Activated CD4-positive, alpha-beta memory T cell treated with anti-CD3 and anti-CD28 coated beads for 36 hours (primary cell): ENCODE measurements at regions not wholly inside any gene's neighbourhood (a gene's known extent, or its start where the extent isn't known, plus 50 kb on each side); places are given as distances from the start of the nearest gene placed in this dataset.
"Not testable (repeated sequence)": the region's sequence is repeated elsewhere in the genome, so short reads cannot be mapped to it uniquely, and the experiment has no call there.

Experiments used
- CTCF ChIA-PET: fragments of 350-600 bp; sonication (Branson Sonifier 250); formaldehyde crosslinking; loops from one replicate; lab custom pipeline; 2021; ENCODE audit warnings: antibody characterized with exemption, inconsistent platforms; lab: Charles Lee
- POLR2A ChIA-PET: fragments of 350-600 bp; sonication (Branson Sonifier 250); formaldehyde crosslinking; loops from one replicate; lab custom pipeline; 2021; ENCODE audit warnings: antibody characterized with exemption; lab: Charles Lee
- DNase-seq: peaks from one replicate; pipeline ENCODE4 v3.0.0-alpha.2; 2020
- H3K27ac Mint-ChIP-seq: one replicate; pipeline ENCODE4 v1.8.0; 2021; ENCODE audit warnings: mixed read lengths
- H3K27me3 Mint-ChIP-seq: one replicate; pipeline ENCODE4 v1.8.0; 2021; ENCODE audit warnings: mixed read lengths
- H3K36me3 Mint-ChIP-seq: one replicate; pipeline ENCODE4 v1.8.0; 2021; ENCODE audit warnings: mixed read lengths
- H3K4me1 Mint-ChIP-seq: one replicate; pipeline ENCODE4 v1.8.0; 2021; ENCODE audit warnings: low read depth, mixed read lengths
- H3K4me3 Mint-ChIP-seq: one replicate; pipeline ENCODE4 v1.8.0; 2021; ENCODE audit warnings: mild to moderate bottlenecking, mixed read lengths
- H3K9me3 Mint-ChIP-seq: one replicate; pipeline ENCODE4 v1.8.0; 2021; ENCODE audit warnings: mixed read lengths
- intact Hi-C: fragments of 100-400 bp; cut with micrococcal nuclease; formaldehyde crosslinking; loops from one replicate; pipeline ENCODE4 v1.15.1; 2023

- no peaks in the 10 kb centered on the region for H3K36me3 Mint-ChIP-seq
- CTCF ChIA-PET = no interaction called here
- H3K27ac Mint-ChIP-seq = no peak overlapping the region
- H3K4me3 Mint-ChIP-seq = no peak overlapping the region
- no peak for DNase-seq
- intact Hi-C loops = no loop called here
- no peaks in the 10 kb centered on the region for H3K27me3 Mint-ChIP-seq
- POLR2A ChIA-PET = no interaction called here
- peaks cover 4% of the 10 kb centered on the region for H3K9me3 Mint-ChIP-seq
- H3K4me1 Mint-ChIP-seq = peaks cover 4% of the 10 kb centered on the region
Measured at GRCh38 chr13:65265988-65266387, 1964.1 kb downstream of the PCDH9 start.

GRCh38 chr13:65264066-65264465, 1966.1 kb downstream of the PCDH9 start:
- H3K4me3 Mint-ChIP-seq = no peak overlapping the region
- CTCF ChIA-PET = no interaction called here
- no peak overlapping the region for H3K27ac Mint-ChIP-seq

GRCh38 chr13:65260946-65261891, 1968.9 kb downstream of the PCDH9 start:
- H3K4me3 Mint-ChIP-seq = no peak overlapping the region
- DNase-seq = no peak
- CTCF ChIA-PET = no interaction called here
- no peaks in the 10 kb centered on the region for H3K36me3 Mint-ChIP-seq
- H3K9me3 Mint-ChIP-seq = peaks cover 4% of the 10 kb centered on the region
- POLR2A ChIA-PET = no interaction called here
- no peaks in the 10 kb centered on the region for H3K27me3 Mint-ChIP-seq
- H3K27ac Mint-ChIP-seq = no peak overlapping the region
- intact Hi-C loops = no loop called here
- H3K4me1 Mint-ChIP-seq = peaks cover 5% of the 10 kb centered on the region

More at GRCh38 chr13:65264066-65264465, 1966.1 kb downstream of the PCDH9 start:
- POLR2A ChIA-PET = no interaction called here
- peaks cover 4% of the 10 kb centered on the region for H3K9me3 Mint-ChIP-seq
- DNase-seq = no peak
- H3K4me1 Mint-ChIP-seq = peaks cover 5% of the 10 kb centered on the region
- no peaks in the 10 kb centered on the region for H3K27me3 Mint-ChIP-seq
- intact Hi-C loops = no loop called here
- no peaks in the 10 kb centered on the region for H3K36me3 Mint-ChIP-seq

- intact Hi-C loops = no loop called here
- H3K27me3 Mint-ChIP-seq = no peaks in the 10 kb centered on the region
- DNase-seq = no peak
- no peak overlapping the region for H3K27ac Mint-ChIP-seq
- POLR2A ChIA-PET = no interaction called here
- no peak overlapping the region for H3K4me3 Mint-ChIP-seq
- H3K4me1 Mint-ChIP-seq = no peaks in the 10 kb centered on the region
- peaks cover 16% of the 10 kb centered on the region for H3K9me3 Mint-ChIP-seq
- CTCF ChIA-PET = no interaction called here
- H3K36me3 Mint-ChIP-seq = no peaks in the 10 kb centered on the region
Measured at GRCh38 chr13:65240773-65241172, 1989.4 kb downstream of the PCDH9 start.

- H3K4me1 Mint-ChIP-seq = no peaks in the 10 kb centered on the region
- H3K27me3 Mint-ChIP-seq = no peaks in the 10 kb centered on the region
- no peak overlapping the region for H3K4me3 Mint-ChIP-seq
- H3K9me3 Mint-ChIP-seq = peaks cover 24% of the 10 kb centered on the region
- ChIA-PET POLR2A (no interaction called here), CTCF (no interaction called here)
- DNase-seq = no peak
- intact Hi-C loops = no loop called here
- no peaks in the 10 kb centered on the region for H3K36me3 Mint-ChIP-seq
- no peak overlapping the region for H3K27ac Mint-ChIP-seq
Measured at GRCh38 chr13:65236841-65237418, 1993.2 kb downstream of the PCDH9 start.

GRCh38 chr13:65217471-65217995, 2012.6 kb downstream of the PCDH9 start:
- Mint-ChIP-seq H3K27ac (no peak overlapping the region), H3K4me3 (no peak overlapping the region), H3K27me3 (no peaks in the 10 kb centered on the region), H3K9me3 (peaks cover 10% of the 10 kb centered on the region), H3K4me1 (no peaks in the 10 kb centered on the region), H3K36me3 (no peaks in the 10 kb centered on the region)
- ChIA-PET POLR2A (no interaction called here), CTCF (no interaction called here)
- intact Hi-C loops = no loop called here
- no peak for DNase-seq

- H3K4me1 Mint-ChIP-seq, CTCF ChIA-PET, POLR2A ChIA-PET, H3K36me3 Mint-ChIP-seq, H3K27ac Mint-ChIP-seq, DNase-seq, H3K4me3 Mint-ChIP-seq, H3K27me3 Mint-ChIP-seq, intact Hi-C loops: not testable (repeated sequence)
- peaks cover 11% of the 10 kb centered on the region for H3K9me3 Mint-ChIP-seq
Measured at GRCh38 chr13:65202845-65203244, 2027.3 kb downstream of the PCDH9 start.

- Mint-ChIP-seq H3K4me1 (no peaks in the 10 kb centered on the region), H3K9me3 (peaks cover 18% of the 10 kb centered on the region), H3K27me3 (no peaks in the 10 kb centered on the region), H3K27ac (no peak overlapping the region), H3K4me3 (no peak overlapping the region), H3K36me3 (no peaks in the 10 kb centered on the region)
- no peak for DNase-seq
- ChIA-PET POLR2A (no interaction called here), CTCF (no interaction called here)
- intact Hi-C loops = no loop called here
Measured at GRCh38 chr13:65188721-65189120, 2041.4 kb downstream of the PCDH9 start.

GRCh38 chr13:65168026-65168425, 2062.1 kb downstream of the PCDH9 start:
- Mint-ChIP-seq H3K36me3 (no peaks in the 10 kb centered on the region), H3K27me3 (no peaks in the 10 kb centered on the region), H3K27ac (no peak overlapping the region), H3K4me3 (no peak overlapping the region), H3K4me1 (no peaks in the 10 kb centered on the region), H3K9me3 (peaks cover 1% of the 10 kb centered on the region)
- ChIA-PET CTCF (no interaction called here), POLR2A (no interaction called here)
- intact Hi-C loops = no loop called here
- DNase-seq = no peak

- peaks cover 8% of the 10 kb centered on the region for H3K9me3 Mint-ChIP-seq
- intact Hi-C loops = no loop called here
- ChIA-PET POLR2A (no interaction called here), CTCF (interaction anchor here (0.6 kb wide), 1 partner anchor 458 kb away, joined by 3 read pairs; no protein-coding TSS in a partner anchor)
- DNase-seq = no peak
- no peaks in the 10 kb centered on the region for H3K4me1 Mint-ChIP-seq
- no peak overlapping the region for H3K27ac Mint-ChIP-seq
- no peak overlapping the region for H3K4me3 Mint-ChIP-seq
- no peaks in the 10 kb centered on the region for H3K27me3 Mint-ChIP-seq
- H3K36me3 Mint-ChIP-seq = no peaks in the 10 kb centered on the region
Measured at GRCh38 chr13:65166675-65167074, 2063.5 kb downstream of the PCDH9 start.

- no peaks in the 10 kb centered on the region for H3K4me1 Mint-ChIP-seq
- POLR2A ChIA-PET = no interaction called here
- intact Hi-C loops = no loop called here
- no peak overlapping the region for H3K27ac Mint-ChIP-seq
- CTCF ChIA-PET = no interaction called here
- no peaks in the 10 kb centered on the region for H3K36me3 Mint-ChIP-seq
- peaks cover 8% of the 10 kb centered on the region for H3K9me3 Mint-ChIP-seq
- DNase-seq = no peak
- H3K4me3 Mint-ChIP-seq = no peak overlapping the region
- no peaks in the 10 kb centered on the region for H3K27me3 Mint-ChIP-seq
Measured at GRCh38 chr13:65159803-65160202, 2070.3 kb downstream of the PCDH9 start.

- Mint-ChIP-seq H3K36me3 (no peaks in the 10 kb centered on the region), H3K4me3 (no peak overlapping the region), H3K27ac (no peak overlapping the region), H3K9me3 (peaks cover 10% of the 10 kb centered on the region), H3K27me3 (no peaks in the 10 kb centered on the region), H3K4me1 (no peaks in the 10 kb centered on the region)
- intact Hi-C loops = no loop called here
- POLR2A ChIA-PET = no interaction called here
- DNase-seq = no peak
- CTCF ChIA-PET = no interaction called here
Measured at GRCh38 chr13:65155861-65156260, 2074.3 kb downstream of the PCDH9 start.
